SK-N-SH (cell line): ENCODE measurements at regions not wholly inside any gene's neighbourhood (a gene's known extent, or its start where the extent isn't known, plus 50 kb on each side); places are given as distances from the start of the nearest gene placed in this dataset.
"Not testable (repeated sequence)": the region's sequence is repeated elsewhere in the genome, so short reads cannot be mapped to it uniquely, and the experiment has no call there.

Source experiments
- CTCF ChIP-seq: fragments of 200-600 bp; sonication (generic); IDR thresholded peaks from 2 replicates; pipeline ENCODE4 v1.6.1; 2017; ENCODE audit warnings: antibody characterized with exemption, mild to moderate bottlenecking, moderate library complexity
- EZH2phosphoT487 ChIP-seq: fragments of 200-600 bp; sonication (generic); IDR thresholded peaks from 2 replicates; pipeline ENCODE4 v1.6.1; 2017; ENCODE audit warnings: low read depth, mixed run types, mild to moderate bottlenecking, antibody characterized with exemption, moderate library complexity, borderline replicate concordance
- MAX ChIP-seq: IDR thresholded peaks from 2 replicates; pipeline ENCODE4 v1.4.0; 2012; ENCODE audit warnings: low read depth
- RFX5 ChIP-seq: IDR thresholded peaks from 2 replicates; pipeline ENCODE4 v1.6.1; 2012; ENCODE audit warnings: mild to moderate bottlenecking, improper control_type of control experiment, low read length
- YY1 ChIP-seq: IDR thresholded peaks from 2 replicates; pipeline ENCODE4 v1.4.0; 2012; ENCODE audit warnings: low read depth, mild to moderate bottlenecking

- TF ChIP-seq MAX, YY1, CTCF, RFX5, EZH2phosphoT487: not testable (repeated sequence)
Observed at GRCh38 chr1:187616830-187617229, 788.1 kb downstream of the PLA2G4A start.
